HepG2 (cell line): ENCODE measurements at regions not wholly inside any gene's neighbourhood (a gene's known extent, or its start where the extent isn't known, plus 50 kb on each side); places are given as distances from the start of the nearest gene placed in this dataset.
"Not testable (repeated sequence)": the region's sequence is repeated elsewhere in the genome, so short reads cannot be mapped to it uniquely, and the experiment has no call there.

Source experiments
- ATAD3A ChIP-seq: sonication (generic); formaldehyde crosslinking; IDR thresholded peaks from 2 replicates; pipeline ENCODE4 v1.4.0; 2020; ENCODE audit warnings: missing genetic modification reagents
- ATF7 ChIP-seq, 2 experiments: fragments of 450-650 bp in 1 of 2; sonication (generic) in 1 of 2; formaldehyde crosslinking in 1 of 2; IDR thresholded peaks; 2 replicates each; pipeline versions ENCODE4 v1.4.0 to v1.6.1; 2016 to 2020; ENCODE audit warnings: antibody characterized with exemption in 1 of 2, mild to moderate bottlenecking in 1 of 2, missing genetic modification reagents in 1 of 2
- FIP1L1 ChIP-seq: fragments of 200-400 bp; formaldehyde crosslinking; IDR thresholded peaks from 2 replicates; pipeline ENCODE4 v1.6.1; 2018; ENCODE audit warnings: low read depth, mild to moderate bottlenecking, low read length, moderate library complexity, borderline replicate concordance; ENCODE audit not compliant: insufficient read depth
- FOXA1 ChIP-seq, 2 experiments: fragments of 450-650 bp in 1 of 2; sonication (generic) in 1 of 2; formaldehyde crosslinking in 1 of 2; IDR thresholded peaks; 2 replicates each; pipeline versions ENCODE4 v1.4.0 to v1.6.1; 2016 to 2020; ENCODE audit warnings: missing genetic modification reagents in 1 of 2
- GABPA ChIP-seq, 2 experiments: IDR thresholded peaks; 2 replicates each; pipeline ENCODE4 v1.6.1; 2011 to 2016; ENCODE audit warnings: low read depth in 2 of 2, low read length in 1 of 2, missing biosample characterization in 1 of 2, missing genetic modification characterization in 1 of 2
- NCOA5 ChIP-seq: sonication (generic); formaldehyde crosslinking; IDR thresholded peaks from 2 replicates; pipeline ENCODE4 v1.4.0; 2020; ENCODE audit warnings: missing genetic modification reagents
- SIN3B ChIP-seq: fragments of 150-350 bp; IDR thresholded peaks from 2 replicates; pipeline ENCODE4 v1.6.1; 2014; ENCODE audit warnings: low read length
- ZNF468 ChIP-seq: sonication (generic); formaldehyde crosslinking; IDR thresholded peaks from 2 replicates; pipeline ENCODE4 v1.8.0; 2022; ENCODE audit warnings: mild to moderate bottlenecking, moderate library complexity, missing genetic modification reagents
- TF ChIP-seq, protein P1 (sequence below): sonication (generic); formaldehyde crosslinking; IDR thresholded peaks from 2 replicates; pipeline ENCODE4 v1.4.0; 2020; ENCODE audit warnings: missing genetic modification reagents
- TF ChIP-seq, protein P2 (sequence below): sonication (generic); formaldehyde crosslinking; IDR thresholded peaks from 2 replicates; pipeline ENCODE4 v1.5.0; 2020; ENCODE audit warnings: mild to moderate bottlenecking, missing genetic modification reagents, moderate library complexity
- TF ChIP-seq, protein P3 (sequence below): sonication (generic); formaldehyde crosslinking; IDR thresholded peaks from 2 replicates; pipeline ENCODE4 v1.5.1; 2020; ENCODE audit warnings: missing genetic modification reagents, mild to moderate bottlenecking, borderline replicate concordance

DNA sequence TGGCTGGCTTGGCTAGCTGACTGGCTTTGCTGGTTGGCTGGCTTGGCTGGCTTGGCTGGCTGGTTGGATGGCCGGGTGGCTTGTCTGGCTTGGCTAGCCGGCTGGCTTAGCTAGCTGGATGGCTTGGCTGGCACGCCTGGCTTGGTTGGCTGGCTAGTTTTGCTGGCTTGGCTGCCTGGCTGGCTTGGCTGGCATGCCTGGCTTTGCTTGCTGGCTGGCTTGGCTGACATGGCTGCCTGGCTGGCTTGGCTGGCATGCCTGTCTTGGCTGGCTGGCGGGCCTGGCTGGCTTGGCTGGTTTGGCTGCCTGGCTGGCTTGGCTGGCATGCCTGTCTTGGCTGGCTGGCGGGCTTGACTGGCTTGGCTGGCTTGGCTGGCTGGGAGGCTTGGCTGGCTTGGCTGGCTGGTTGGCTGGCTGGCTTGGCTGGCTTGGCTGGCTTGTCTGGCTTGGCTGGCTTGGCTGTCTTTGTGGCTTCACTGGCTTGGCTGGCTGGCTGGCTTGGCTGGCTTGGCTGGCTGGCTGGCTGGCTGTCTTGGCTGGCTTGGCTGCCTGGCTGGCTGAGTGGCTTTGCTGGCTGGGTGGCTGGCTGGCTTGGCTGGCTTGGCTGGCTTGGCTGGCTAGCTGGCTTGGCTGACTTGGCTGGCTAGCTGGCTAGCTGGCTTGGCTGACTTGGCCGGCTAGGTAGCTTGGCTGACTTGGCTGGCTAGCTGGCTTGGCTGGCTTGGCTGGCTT is 2808.9 kb downstream of the RPIA start:
- TF ChIP-seq NCOA5 (CRISPR knock-in tag); ATF7 (IDR thresholded peaks at IDR 0.05); ATF7 (CRISPR knock-in tag; IDR thresholded peaks at IDR 0.05); GABPA (IDR thresholded peaks at IDR 0.05; ENCODE audit: low read depth, low read length); GABPA (CRISPR knock-in tag; IDR thresholded peaks at IDR 0.05; ENCODE audit: low read depth); ATAD3A (CRISPR knock-in tag); FOXA1 (IDR thresholded peaks at IDR 0.05); FOXA1 (CRISPR knock-in tag; IDR thresholded peaks at IDR 0.05); SIN3B; ZNF468 (CRISPR knock-in tag); FIP1L1: not testable (repeated sequence)
- TF ChIP-seq, protein P1, sequence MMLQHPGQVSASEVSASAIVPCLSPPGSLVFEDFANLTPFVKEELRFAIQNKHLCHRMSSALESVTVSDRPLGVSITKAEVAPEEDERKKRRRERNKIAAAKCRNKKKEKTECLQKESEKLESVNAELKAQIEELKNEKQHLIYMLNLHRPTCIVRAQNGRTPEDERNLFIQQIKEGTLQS (CRISPR knock-in tag), result not testable (repeated sequence)
- TF ChIP-seq, protein P2, sequence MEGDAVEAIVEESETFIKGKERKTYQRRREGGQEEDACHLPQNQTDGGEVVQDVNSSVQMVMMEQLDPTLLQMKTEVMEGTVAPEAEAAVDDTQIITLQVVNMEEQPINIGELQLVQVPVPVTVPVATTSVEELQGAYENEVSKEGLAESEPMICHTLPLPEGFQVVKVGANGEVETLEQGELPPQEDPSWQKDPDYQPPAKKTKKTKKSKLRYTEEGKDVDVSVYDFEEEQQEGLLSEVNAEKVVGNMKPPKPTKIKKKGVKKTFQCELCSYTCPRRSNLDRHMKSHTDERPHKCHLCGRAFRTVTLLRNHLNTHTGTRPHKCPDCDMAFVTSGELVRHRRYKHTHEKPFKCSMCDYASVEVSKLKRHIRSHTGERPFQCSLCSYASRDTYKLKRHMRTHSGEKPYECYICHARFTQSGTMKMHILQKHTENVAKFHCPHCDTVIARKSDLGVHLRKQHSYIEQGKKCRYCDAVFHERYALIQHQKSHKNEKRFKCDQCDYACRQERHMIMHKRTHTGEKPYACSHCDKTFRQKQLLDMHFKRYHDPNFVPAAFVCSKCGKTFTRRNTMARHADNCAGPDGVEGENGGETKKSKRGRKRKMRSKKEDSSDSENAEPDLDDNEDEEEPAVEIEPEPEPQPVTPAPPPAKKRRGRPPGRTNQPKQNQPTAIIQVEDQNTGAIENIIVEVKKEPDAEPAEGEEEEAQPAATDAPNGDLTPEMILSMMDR (CRISPR knock-in tag), result not testable (repeated sequence)
- TF ChIP-seq, protein P3, sequence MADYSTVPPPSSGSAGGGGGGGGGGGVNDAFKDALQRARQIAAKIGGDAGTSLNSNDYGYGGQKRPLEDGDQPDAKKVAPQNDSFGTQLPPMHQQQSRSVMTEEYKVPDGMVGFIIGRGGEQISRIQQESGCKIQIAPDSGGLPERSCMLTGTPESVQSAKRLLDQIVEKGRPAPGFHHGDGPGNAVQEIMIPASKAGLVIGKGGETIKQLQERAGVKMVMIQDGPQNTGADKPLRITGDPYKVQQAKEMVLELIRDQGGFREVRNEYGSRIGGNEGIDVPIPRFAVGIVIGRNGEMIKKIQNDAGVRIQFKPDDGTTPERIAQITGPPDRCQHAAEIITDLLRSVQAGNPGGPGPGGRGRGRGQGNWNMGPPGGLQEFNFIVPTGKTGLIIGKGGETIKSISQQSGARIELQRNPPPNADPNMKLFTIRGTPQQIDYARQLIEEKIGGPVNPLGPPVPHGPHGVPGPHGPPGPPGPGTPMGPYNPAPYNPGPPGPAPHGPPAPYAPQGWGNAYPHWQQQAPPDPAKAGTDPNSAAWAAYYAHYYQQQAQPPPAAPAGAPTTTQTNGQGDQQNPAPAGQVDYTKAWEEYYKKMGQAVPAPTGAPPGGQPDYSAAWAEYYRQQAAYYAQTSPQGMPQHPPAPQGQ (CRISPR knock-in tag), result not testable (repeated sequence)
